B cell (primary cell): ENCODE measurements at regions not wholly inside any gene's neighbourhood (a gene's known extent, or its start where the extent isn't known, plus 50 kb on each side); places are given as distances from the start of the nearest gene placed in this dataset.
"Not testable (repeated sequence)": the region's sequence is repeated elsewhere in the genome, so short reads cannot be mapped to it uniquely, and the experiment has no call there.

Experiments used
- ATAC-seq: fragments of 200-7000 bp; cut with Tn5 transposase; one replicate; pipeline ENCODE4 v1.10.0; 2021; ENCODE audit warnings: low read depth, mild to moderate bottlenecking, moderate number of reproducible peaks, moderate library complexity
- CTCF ChIA-PET: fragments of 350-600 bp; sonication (Branson Sonifier 250); formaldehyde crosslinking; loops from one replicate; lab custom pipeline; 2021; ENCODE audit warnings: antibody characterized with exemption, inconsistent platforms; lab: Charles Lee
- POLR2A ChIA-PET: fragments of 350-600 bp; sonication (Branson Sonifier 250); formaldehyde crosslinking; loops from one replicate; lab custom pipeline; 2021; ENCODE audit warnings: antibody characterized with exemption; lab: Charles Lee
- DNase-seq: peaks from one replicate; pipeline ENCODE4 v3.0.0; 2013
- H2AFZ ChIP-seq: 2 replicates; pipeline ENCODE4 v1.6.1; 2012; ENCODE audit warnings: mild to moderate bottlenecking, low read depth, low read length; ENCODE audit not compliant: insufficient read depth, poor library complexity, severe bottlenecking
- H3K27ac ChIP-seq, 2 donors: 1 replicate in 1 of 2; 2 replicates in 1 of 2; pipeline ENCODE4 v1.5.1; 2012 to 2013; ENCODE audit warnings: low read length in 2 of 2, mild to moderate bottlenecking in 2 of 2, moderate library complexity in 1 of 2
- H3K27me3 ChIP-seq, 4 experiments: fragments of 200-600 bp in 1 of 4; sonication (generic) in 1 of 4; replicated peaks in 1 of 4; 1 replicate in 2 of 4; 2 replicates in 2 of 4; pipeline versions ENCODE4 v1.6.1 to v1.7.0; 2013 to 2016; ENCODE audit warnings: low read length in 3 of 4, mild to moderate bottlenecking in 2 of 4, mixed read lengths in 1 of 4, moderate library complexity in 1 of 4; ENCODE audit not compliant: insufficient read depth in 4 of 4, control insufficient read depth in 3 of 4; ENCODE audit errors: control extremely low read depth in 1 of 4
- H3K36me3 ChIP-seq, 2 experiments: replicated peaks in 1 of 2; 1 replicate in 1 of 2; 2 replicates in 1 of 2; pipeline versions ENCODE4 v1.6.1 to v1.7.1; 2013; ENCODE audit warnings: low read length in 1 of 2; ENCODE audit not compliant: insufficient read depth in 2 of 2, control insufficient read depth in 1 of 2; ENCODE audit errors: control extremely low read depth in 1 of 2, extremely low read depth in 1 of 2
- H3K4me1 ChIP-seq, 2 donors: fragments of 200-600 bp in 1 of 2; sonication (generic) in 1 of 2; 1 replicate in 1 of 2; 2 replicates in 1 of 2; pipeline versions ENCODE4 v1.5.1 to v1.6.1; 2013 to 2017; ENCODE audit warnings: low read length in 2 of 2; ENCODE audit not compliant: control insufficient read depth in 2 of 2, insufficient read depth in 2 of 2
- H3K4me2 ChIP-seq: replicated peaks from 2 replicates; pipeline ENCODE3; 2012; ENCODE audit warnings: mild to moderate bottlenecking, low read depth, low read length; ENCODE audit not compliant: poor library complexity, severe bottlenecking
- H3K4me3 ChIP-seq, 5 experiments: fragments of 200-600 bp in 1 of 5; sonication (generic) in 1 of 5; 1 replicate in 3 of 5; 2 replicates in 2 of 5; pipeline versions ENCODE4 v1.5.1 to v1.7.0; 2011 to 2016; ENCODE audit warnings: low read length in 4 of 5, mild to moderate bottlenecking in 4 of 5, low read depth in 2 of 5, control low read depth in 1 of 5, moderate library complexity in 1 of 5; ENCODE audit not compliant: insufficient read depth in 1 of 5; ENCODE audit errors: control extremely low read depth in 1 of 5, extremely low read depth in 1 of 5
- H3K79me2 ChIP-seq: fragments of 200-600 bp; sonication (generic); one replicate; pipeline ENCODE4 v1.6.0; 2016; ENCODE audit warnings: low read length; ENCODE audit not compliant: control insufficient read depth, insufficient read depth
- H3K9ac ChIP-seq: fragments of 200-600 bp; sonication (generic); 2 replicates; pipeline ENCODE4 v1.6.1; 2017; ENCODE audit warnings: mild to moderate bottlenecking, low read length, moderate library complexity
- H3K9me3 ChIP-seq, 3 donors: one replicate each; pipeline versions ENCODE4 v1.6.1 to v1.7.1; 2013; ENCODE audit warnings: low read length in 2 of 3; ENCODE audit not compliant: control insufficient read depth in 2 of 3, insufficient read depth in 1 of 3; ENCODE audit errors: control extremely low read depth in 1 of 3
- H4K20me1 ChIP-seq: 2 replicates; pipeline ENCODE4 v1.6.0; 2012; ENCODE audit warnings: mild to moderate bottlenecking, low read length; ENCODE audit not compliant: insufficient read depth, control insufficient read depth, poor library complexity, severe bottlenecking
- H3K27ac Mint-ChIP-seq: one replicate; pipeline ENCODE4 v1.8.0; 2021; ENCODE audit warnings: mixed read lengths
- H3K27me3 Mint-ChIP-seq: one replicate; pipeline ENCODE4 v1.8.0; 2021; ENCODE audit warnings: mixed read lengths
- H3K4me1 Mint-ChIP-seq: one replicate; pipeline ENCODE4 v1.8.0; 2021; ENCODE audit warnings: mixed read lengths
- H3K4me3 Mint-ChIP-seq: one replicate; pipeline ENCODE4 v1.8.0; 2021; ENCODE audit warnings: mixed read lengths
- H3K9me3 Mint-ChIP-seq: one replicate; pipeline ENCODE4 v1.8.0; 2022; ENCODE audit warnings: mixed read lengths; ENCODE audit not compliant: insufficient read depth
- WGBS: methylation state at CpG from one replicate; pipeline ENCODE4 v1.1.5; 2013; ENCODE audit warnings: missing lambda C conversion rate; ENCODE audit not compliant: insufficient coverage; 5-methylcytosine and 5-hydroxymethylcytosine counted together
- intact Hi-C: fragments of 100-400 bp; cut with micrococcal nuclease; formaldehyde crosslinking; loops from one replicate; pipeline ENCODE4 v1.10.0; 2022

GRCh38 chr1:149665033-149665432, 81.4 kb downstream of the PPIAL4C start:
- ATAC-seq, H3K36me3 ChIP-seq, POLR2A ChIA-PET, H3K79me2 ChIP-seq, H3K4me2 ChIP-seq, H3K4me3 Mint-ChIP-seq, H3K27me3 ChIP-seq, H3K9me3 ChIP-seq, H2AFZ ChIP-seq, H3K9me3 Mint-ChIP-seq, H3K27me3 Mint-ChIP-seq, H3K4me1 Mint-ChIP-seq, H4K20me1 ChIP-seq, H3K9ac ChIP-seq, H3K27ac ChIP-seq, H3K27ac Mint-ChIP-seq, CTCF ChIA-PET, H3K4me1 ChIP-seq, H3K4me3 ChIP-seq, DNase-seq, intact Hi-C loops: not testable (repeated sequence)

- CTCF ChIA-PET, H3K27ac Mint-ChIP-seq, H3K36me3 ChIP-seq, H3K4me3 Mint-ChIP-seq, H2AFZ ChIP-seq, H3K27me3 Mint-ChIP-seq, H3K4me2 ChIP-seq, H4K20me1 ChIP-seq, DNase-seq, H3K4me3 ChIP-seq, ATAC-seq, H3K27ac ChIP-seq, H3K4me1 Mint-ChIP-seq, H3K9ac ChIP-seq, intact Hi-C loops, H3K9me3 ChIP-seq, H3K9me3 Mint-ChIP-seq, H3K79me2 ChIP-seq, POLR2A ChIA-PET, H3K4me1 ChIP-seq, H3K27me3 ChIP-seq: not testable (repeated sequence)
- no CpG with 5 or more reads among the region's 2 CpGs for WGBS
Measured at GRCh38 chr1:149665528-149665927, 81.9 kb downstream of the PPIAL4C start.

- ATAC-seq, H3K4me3 Mint-ChIP-seq, intact Hi-C loops, H3K27me3 ChIP-seq, H2AFZ ChIP-seq, H3K27ac Mint-ChIP-seq, H3K36me3 ChIP-seq, H3K4me3 ChIP-seq, H3K9me3 ChIP-seq, H3K79me2 ChIP-seq, POLR2A ChIA-PET, DNase-seq, H3K4me2 ChIP-seq, H3K27me3 Mint-ChIP-seq, CTCF ChIA-PET, H3K27ac ChIP-seq, H3K9ac ChIP-seq, H3K4me1 Mint-ChIP-seq, H4K20me1 ChIP-seq, H3K9me3 Mint-ChIP-seq, H3K4me1 ChIP-seq: not testable (repeated sequence)
- 92% methylated on average over 2 of the region's 4 CpGs for WGBS
Measured at GRCh38 chr1:149673231-149673909, 89.7 kb downstream of the PPIAL4C start.

GRCh38 chr1:149674921-149675320, 91.3 kb downstream of the PPIAL4C start:
- H3K4me3 ChIP-seq, intact Hi-C loops, POLR2A ChIA-PET, CTCF ChIA-PET, H3K4me1 Mint-ChIP-seq, H3K27ac ChIP-seq, H3K27me3 ChIP-seq, H3K4me1 ChIP-seq, H3K79me2 ChIP-seq, H4K20me1 ChIP-seq, H3K4me3 Mint-ChIP-seq, H3K27ac Mint-ChIP-seq, H3K27me3 Mint-ChIP-seq, H3K36me3 ChIP-seq, H3K4me2 ChIP-seq, ATAC-seq, H3K9me3 Mint-ChIP-seq, H3K9me3 ChIP-seq, H2AFZ ChIP-seq, DNase-seq, H3K9ac ChIP-seq: not testable (repeated sequence)
- WGBS, result no CpG with 5 or more reads among the region's 23 CpGs
